KG1 (cell line): ENCODE measurements at regions not wholly inside any gene's neighbourhood (a gene's known extent, or its start where the extent isn't known, plus 50 kb on each side); places are given as distances from the start of the nearest gene placed in this dataset.
"Not testable (repeated sequence)": the region's sequence is repeated elsewhere in the genome, so short reads cannot be mapped to it uniquely, and the experiment has no call there.

Experiments used
- DNase-seq: peaks from one replicate; lab custom pipeline; 2025; lab: John Stamatoyannopoulos, UW

- DNase-seq: no peak
Observed at GRCh38 chr22:35183917-35184316, 73.4 kb upstream of the HMGXB4 start.

- DNase-seq: no peak
Observed at GRCh38 chr22:35186492-35186891, 70.8 kb upstream of the HMGXB4 start.

GRCh38 chr22:35188930-35189329, 68.4 kb upstream of the HMGXB4 start:
- DNase-seq: not testable (repeated sequence)

GRCh38 chr22:35189559-35189958, 67.7 kb upstream of the HMGXB4 start:
- no peak for DNase-seq

- DNase-seq: no peak
Observed at GRCh38 chr22:35191412-35191811, 65.9 kb upstream of the HMGXB4 start.

- no peak for DNase-seq
Observed at GRCh38 chr22:35192129-35192918, 65.0 kb upstream of the HMGXB4 start.

GRCh38 chr22:35195226-35195625, 62.1 kb upstream of the HMGXB4 start:
- no peak for DNase-seq

- no peak for DNase-seq
Observed at GRCh38 chr22:35195821-35196220, 61.5 kb upstream of the HMGXB4 start.

GRCh38 chr22:35197071-35197470, 60.2 kb upstream of the HMGXB4 start:
- no peak for DNase-seq

GRCh38 chr22:35197886-35198285, 59.4 kb upstream of the HMGXB4 start:
- no peak for DNase-seq

GRCh38 chr22:35198738-35199137, 58.6 kb upstream of the HMGXB4 start:
- no peak for DNase-seq

- no peak for DNase-seq
Observed at GRCh38 chr22:35202376-35202775, 54.9 kb upstream of the HMGXB4 start.

GRCh38 chr22:35203583-35203982, 53.7 kb upstream of the HMGXB4 start:
- DNase-seq: no peak

GRCh38 chr22:35204807-35205775, 52.2 kb upstream of the HMGXB4 start:
- DNase-seq: no peak

GRCh38 chr22:35205961-35206360, 51.3 kb upstream of the HMGXB4 start:
- DNase-seq: no peak

GRCh38 chr22:35206889-35207288, 50.4 kb upstream of the HMGXB4 start:
- DNase-seq: no peak
